Fibroblast of lung (primary cell): ENCODE measurements at regions not wholly inside any gene's neighbourhood (a gene's known extent, or its start where the extent isn't known, plus 50 kb on each side); places are given as distances from the start of the nearest gene placed in this dataset.

Experiments
- DNase-seq, 2 donors: peaks; one replicate each; pipeline versions ENCODE4 v3.0.0 to v3.0.0-alpha.2; 2010; ENCODE audit warnings: low read depth in 2 of 2
- H2AFZ ChIP-seq: 2 replicates; pipeline ENCODE4 v1.5.1; 2012; ENCODE audit warnings: low read length, control low read depth, inconsistent platforms
- H3K27ac ChIP-seq: 2 replicates; pipeline ENCODE4 v1.5.1; 2011; ENCODE audit warnings: low read length, control low read depth; ENCODE audit not compliant: insufficient read depth
- H3K27me3 ChIP-seq: 2 replicates; pipeline ENCODE4 v1.5.1; 2011; ENCODE audit warnings: mild to moderate bottlenecking, low read length; ENCODE audit not compliant: control insufficient read depth, insufficient read depth
- H3K36me3 ChIP-seq: 2 replicates; pipeline ENCODE4 v1.5.1; 2011; ENCODE audit warnings: low read length; ENCODE audit not compliant: control insufficient read depth, insufficient read depth
- H3K4me1 ChIP-seq: 2 replicates; pipeline ENCODE4 v1.5.1; 2011; ENCODE audit warnings: low read length; ENCODE audit not compliant: control insufficient read depth, insufficient read depth; ENCODE audit errors: extremely low read depth
- H3K4me2 ChIP-seq: 2 replicates; pipeline ENCODE4 v1.5.1; 2011; ENCODE audit warnings: low read length, control low read depth; ENCODE audit not compliant: insufficient read depth; ENCODE audit errors: extremely low read depth
- H3K4me3 ChIP-seq, 4 experiments: fragments of 200-600 bp in 1 of 4; sonication (generic) in 1 of 4; replicated peaks in 1 of 4; 2 replicates each; pipeline ENCODE4 v1.5.1; 2011 to 2016; ENCODE audit warnings: low read length in 4 of 4, low read depth in 3 of 4, mild to moderate bottlenecking in 3 of 4, control low read depth in 2 of 4, inconsistent platforms in 1 of 4, mixed read lengths in 1 of 4; ENCODE audit not compliant: insufficient read depth in 1 of 4; ENCODE audit errors: control extremely low read depth in 1 of 4
- H3K79me2 ChIP-seq: 2 replicates; pipeline ENCODE4 v1.5.1; 2012; ENCODE audit warnings: mild to moderate bottlenecking, low read length, inconsistent platforms; ENCODE audit not compliant: control insufficient read depth, insufficient read depth
- H3K9ac ChIP-seq: 2 replicates; pipeline ENCODE4 v1.5.1; 2011; ENCODE audit warnings: mild to moderate bottlenecking, low read length, control low read depth; ENCODE audit not compliant: insufficient read depth
- H3K9me3 ChIP-seq: 2 replicates; pipeline ENCODE4 v1.5.1; 2012; ENCODE audit warnings: low read depth, low read length; ENCODE audit not compliant: control insufficient read depth, insufficient read depth
- H4K20me1 ChIP-seq: 2 replicates; pipeline ENCODE4 v1.5.1; 2011; ENCODE audit warnings: low read length; ENCODE audit not compliant: control insufficient read depth, insufficient read depth; ENCODE audit errors: extremely low read depth
- EZH2 ChIP-seq: IDR thresholded peaks from 2 replicates; pipeline ENCODE4 v1.5.1; 2012; ENCODE audit warnings: low read length, control low read depth, mild to moderate bottlenecking; ENCODE audit errors: missing control alignments
- TF ChIP-seq, protein P1 (sequence below), 2 donors: IDR thresholded peaks in 1 of 2; conservative IDR thresholded peaks in 1 of 2; 1 replicate in 1 of 2; 2 replicates in 1 of 2; pipeline ENCODE4 v1.5.1; 2011 to 2012; ENCODE audit warnings: low read length in 2 of 2, control low read depth in 1 of 2, inconsistent platforms in 1 of 2, low read depth in 1 of 2, mild to moderate bottlenecking in 1 of 2

DNA sequence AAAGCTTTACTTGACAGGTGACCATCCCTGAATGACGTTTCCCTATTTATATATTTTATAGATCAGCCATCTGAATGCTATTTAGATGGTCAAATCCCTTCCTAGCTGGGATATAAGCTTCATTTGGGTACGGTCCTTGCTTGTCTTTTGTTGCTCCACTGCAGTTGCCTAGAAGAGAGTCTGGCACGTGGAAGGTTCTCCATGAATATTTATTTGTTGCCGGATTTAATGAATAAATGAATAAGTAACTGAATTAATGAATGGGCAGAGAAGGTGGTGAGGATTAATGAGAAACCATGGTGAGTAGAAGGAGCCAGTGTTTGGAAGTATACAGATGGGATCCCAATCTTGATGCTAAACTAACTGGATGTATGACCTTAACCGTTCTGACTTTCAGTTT, 222.1 kb downstream of the LPIN1 start:
- no peak for DNase-seq
- Histone ChIP-seq H3K27me3 (no peaks in the 10 kb centered on the region), H3K9ac (no peak overlapping the region), H3K4me3 (no peak overlapping the region), H4K20me1 (no peaks in the 10 kb centered on the region), H3K9me3 (no peaks in the 10 kb centered on the region), H3K27ac (no peak overlapping the region), H2AFZ (no peak overlapping the region), H3K79me2 (no peaks in the 10 kb centered on the region), H3K36me3 (no peaks in the 10 kb centered on the region), H3K4me1 (no peaks in the 10 kb centered on the region), H3K4me2 (no peak overlapping the region)
- TF ChIP-seq, protein P1, sequence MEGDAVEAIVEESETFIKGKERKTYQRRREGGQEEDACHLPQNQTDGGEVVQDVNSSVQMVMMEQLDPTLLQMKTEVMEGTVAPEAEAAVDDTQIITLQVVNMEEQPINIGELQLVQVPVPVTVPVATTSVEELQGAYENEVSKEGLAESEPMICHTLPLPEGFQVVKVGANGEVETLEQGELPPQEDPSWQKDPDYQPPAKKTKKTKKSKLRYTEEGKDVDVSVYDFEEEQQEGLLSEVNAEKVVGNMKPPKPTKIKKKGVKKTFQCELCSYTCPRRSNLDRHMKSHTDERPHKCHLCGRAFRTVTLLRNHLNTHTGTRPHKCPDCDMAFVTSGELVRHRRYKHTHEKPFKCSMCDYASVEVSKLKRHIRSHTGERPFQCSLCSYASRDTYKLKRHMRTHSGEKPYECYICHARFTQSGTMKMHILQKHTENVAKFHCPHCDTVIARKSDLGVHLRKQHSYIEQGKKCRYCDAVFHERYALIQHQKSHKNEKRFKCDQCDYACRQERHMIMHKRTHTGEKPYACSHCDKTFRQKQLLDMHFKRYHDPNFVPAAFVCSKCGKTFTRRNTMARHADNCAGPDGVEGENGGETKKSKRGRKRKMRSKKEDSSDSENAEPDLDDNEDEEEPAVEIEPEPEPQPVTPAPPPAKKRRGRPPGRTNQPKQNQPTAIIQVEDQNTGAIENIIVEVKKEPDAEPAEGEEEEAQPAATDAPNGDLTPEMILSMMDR (conservative IDR thresholded peaks at IDR 0.05 in 1 of 2, IDR thresholded peaks at IDR 0.05 in 1 of 2; ENCODE audit: low read depth in 1 of 2, low read length in 2 of 2), result no peak
- no peak for TF ChIP-seq EZH2

DNA sequence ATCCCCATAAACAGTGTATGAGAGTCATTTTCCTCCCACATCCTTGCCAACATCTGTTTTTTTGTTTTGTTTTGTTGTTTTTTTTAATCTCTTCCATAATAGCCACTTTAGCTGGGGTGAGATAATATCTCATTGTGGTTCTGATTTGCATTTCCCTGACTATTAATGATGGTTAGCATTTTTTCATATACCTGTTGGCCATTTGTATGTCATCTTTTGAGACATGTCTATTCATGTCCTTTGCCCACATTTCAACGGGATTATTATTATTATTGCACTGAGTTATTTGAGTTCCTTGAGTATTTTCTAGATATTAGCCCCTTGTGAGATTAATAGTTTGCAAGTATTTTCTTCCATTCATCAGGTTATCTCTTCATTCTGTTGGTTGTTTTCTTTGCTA, 223.3 kb downstream of the LPIN1 start:
- H3K27me3 ChIP-seq, result no peaks in the 10 kb centered on the region
- H2AFZ ChIP-seq, result no peak overlapping the region
- no peaks in the 10 kb centered on the region for H3K79me2 ChIP-seq
- no peaks in the 10 kb centered on the region for H3K4me1 ChIP-seq
- DNase-seq, result no peak
- no peak overlapping the region for H3K27ac ChIP-seq
- H3K4me3 ChIP-seq, result no peak overlapping the region
- no peak overlapping the region for H3K4me2 ChIP-seq
- TF ChIP-seq EZH2, result no peak
- TF ChIP-seq, protein P1 (conservative IDR thresholded peaks at IDR 0.05 in 1 of 2, IDR thresholded peaks at IDR 0.05 in 1 of 2; ENCODE audit: low read depth in 1 of 2, low read length in 2 of 2), result no peak
- no peak overlapping the region for H3K9ac ChIP-seq
- no peaks in the 10 kb centered on the region for H3K36me3 ChIP-seq
- H3K9me3 ChIP-seq, result no peaks in the 10 kb centered on the region
- no peaks in the 10 kb centered on the region for H4K20me1 ChIP-seq

DNA sequence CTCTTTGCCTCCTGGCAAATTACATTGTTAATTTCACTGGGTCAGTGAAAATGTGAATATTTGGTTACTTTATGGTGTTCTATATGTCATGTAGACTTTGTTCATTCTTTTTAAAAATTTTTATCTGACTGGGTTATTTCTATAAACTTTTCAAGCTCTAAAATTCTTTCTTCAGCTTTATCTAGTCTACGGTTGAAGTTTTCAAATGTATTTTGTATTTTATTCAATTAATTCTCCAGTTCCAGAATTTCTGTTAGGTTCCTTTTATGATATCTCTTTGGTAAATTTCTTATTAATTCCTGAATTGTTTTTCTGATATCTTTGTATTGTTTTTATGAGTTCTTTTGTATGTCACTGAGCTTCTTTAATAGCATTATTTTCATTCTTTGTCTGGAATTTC, 228.1 kb downstream of the LPIN1 start:
- no peak for DNase-seq
- Histone ChIP-seq H3K9me3 (no peaks in the 10 kb centered on the region), H3K27me3 (no peaks in the 10 kb centered on the region), H3K36me3 (no peaks in the 10 kb centered on the region), H3K9ac (no peak overlapping the region), H3K4me3 (no peak overlapping the region), H3K4me2 (no peak overlapping the region), H2AFZ (no peak overlapping the region), H4K20me1 (no peaks in the 10 kb centered on the region), H3K4me1 (no peaks in the 10 kb centered on the region), H3K79me2 (no peaks in the 10 kb centered on the region), H3K27ac (no peak overlapping the region)
- TF ChIP-seq EZH2, result no peak
- TF ChIP-seq, protein P1 (conservative IDR thresholded peaks at IDR 0.05 in 1 of 2, IDR thresholded peaks at IDR 0.05 in 1 of 2; ENCODE audit: low read depth in 1 of 2, low read length in 2 of 2), result no peak
